GM21717 (cell line): ENCODE measurements at regions not wholly inside any gene's neighbourhood (a gene's known extent, or its start where the extent isn't known, plus 50 kb on each side); places are given as distances from the start of the nearest gene placed in this dataset.

Experiments
- ATAC-seq: cut with Tn5 transposase; IDR thresholded peaks from one replicate; pipeline ENCODE4 v1.9.1; 2021; ENCODE audit warnings: mild to moderate bottlenecking, moderate library complexity; ENCODE audit not compliant: unreplicated experiment

DNA sequence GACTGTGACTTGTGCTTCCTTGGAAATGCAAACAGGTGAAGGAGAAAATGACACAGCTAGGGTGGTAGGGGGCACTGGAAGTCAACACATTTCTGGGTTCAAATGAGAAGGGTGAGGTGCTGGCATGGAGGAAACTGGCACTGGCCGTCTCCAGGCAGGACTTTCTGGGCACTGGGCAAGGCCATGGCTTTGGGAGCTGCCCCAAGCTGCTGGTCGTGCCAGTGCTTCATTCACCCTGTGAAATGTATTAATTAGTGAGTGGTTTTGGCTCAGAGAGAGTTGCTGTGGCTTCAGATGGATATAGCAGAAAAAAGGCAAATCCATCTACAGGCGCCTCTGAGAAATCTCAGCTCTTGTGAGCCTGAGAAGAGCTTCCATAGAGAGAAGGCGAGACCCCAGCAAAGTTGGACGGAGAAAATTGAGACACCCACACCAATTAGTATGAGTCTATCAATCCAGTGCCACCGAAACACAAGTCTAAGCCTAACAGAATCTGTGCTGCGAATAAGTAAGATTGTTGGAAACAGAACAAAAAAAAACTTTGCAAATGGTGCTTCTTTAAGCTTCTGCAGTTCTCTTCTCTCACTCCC is 202.1 kb upstream of the TNP1 start:
- no peak for ATAC-seq

GRCh38 chr2:217060951-217061547 is 201.2 kb upstream of the TNP1 start:
- ATAC-seq: no peak

DNA sequence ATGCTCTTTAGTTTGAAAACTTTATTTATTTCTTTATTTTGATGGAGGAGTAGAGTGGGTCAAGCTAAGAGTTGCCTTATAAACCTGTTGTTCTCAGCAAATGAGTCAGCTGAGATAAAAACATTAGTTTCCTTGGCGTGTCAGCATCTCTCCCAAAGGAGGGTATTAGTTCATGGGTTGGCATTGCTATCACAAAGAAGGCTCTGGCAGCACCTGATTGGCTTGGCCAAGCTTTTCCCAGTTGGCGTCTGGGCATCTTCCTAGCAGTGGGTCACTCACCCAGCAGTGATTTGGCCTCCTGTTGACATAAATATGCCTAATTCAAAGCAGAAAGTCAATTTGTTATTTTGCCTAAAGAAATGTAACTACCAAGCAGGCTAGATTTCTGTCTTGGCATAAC is 200.7 kb upstream of the TNP1 start:
- no peak for ATAC-seq

DNA sequence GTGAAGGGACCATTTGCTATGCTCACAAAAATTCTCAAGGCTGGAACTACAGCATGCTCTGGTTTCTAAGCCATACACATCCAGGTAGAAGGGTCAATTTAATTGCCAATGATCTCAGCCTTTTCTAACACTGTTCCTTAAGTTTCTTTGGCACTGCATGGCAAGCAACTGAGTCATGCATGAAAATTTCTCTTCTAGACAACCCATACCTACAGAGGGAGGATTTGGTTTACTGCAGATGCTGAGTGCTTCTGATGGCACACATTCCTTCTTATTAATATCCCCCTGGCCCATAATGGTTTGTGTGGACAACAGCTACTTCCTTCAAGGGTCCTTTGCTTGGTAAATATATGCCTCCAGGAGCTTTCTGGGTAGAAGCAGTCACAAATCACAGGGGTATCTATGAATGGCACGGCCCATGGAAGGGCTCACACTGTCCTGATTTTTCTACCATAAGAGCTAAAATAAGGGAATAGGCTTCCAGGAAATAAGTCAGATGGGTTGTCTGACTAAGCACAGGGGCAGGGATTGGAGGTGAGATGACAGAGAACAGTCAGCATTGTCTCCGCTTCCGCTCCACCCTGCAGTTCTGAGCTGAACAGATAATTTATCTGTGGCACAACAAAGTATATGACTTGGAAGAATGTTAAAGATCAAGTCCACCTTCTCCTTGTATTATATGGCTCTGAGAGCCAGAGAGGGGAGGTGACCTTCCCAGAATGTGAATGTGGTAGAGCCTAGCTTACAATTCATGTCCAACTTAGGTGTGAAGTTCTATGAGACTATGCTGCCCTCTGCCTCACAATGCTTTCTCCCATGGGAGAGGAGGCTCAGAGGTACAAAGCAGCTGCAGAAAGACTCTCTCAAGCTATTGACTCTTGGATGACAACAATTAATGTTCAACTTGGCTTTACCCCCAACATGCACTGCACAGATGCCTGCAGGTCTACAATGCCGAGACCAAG is 199.2 kb upstream of the TNP1 start:
- ATAC-seq: no peak

DNA sequence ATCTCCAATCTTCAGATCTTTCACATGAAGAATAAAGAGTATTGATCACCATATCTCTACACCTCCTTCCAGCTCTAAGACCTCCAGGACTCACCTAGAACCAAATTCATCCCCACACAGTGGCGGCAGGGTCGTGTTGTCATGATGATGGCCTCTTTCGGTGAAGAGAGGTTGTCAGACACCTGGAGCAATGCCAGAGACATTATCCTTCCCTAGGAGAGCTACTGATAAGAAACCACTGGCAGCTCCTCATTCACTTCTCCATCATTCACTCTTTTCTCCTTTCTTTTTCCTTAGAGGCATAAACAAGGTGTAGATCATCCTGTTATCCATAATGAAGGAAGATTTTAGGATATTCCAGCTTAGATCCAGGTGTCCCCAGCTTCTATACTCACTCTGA is 197.9 kb upstream of the TNP1 start:
- ATAC-seq: no peak

GRCh38 chr2:217055624-217056023 is 195.8 kb upstream of the TNP1 start:
- no peak for ATAC-seq

DNA sequence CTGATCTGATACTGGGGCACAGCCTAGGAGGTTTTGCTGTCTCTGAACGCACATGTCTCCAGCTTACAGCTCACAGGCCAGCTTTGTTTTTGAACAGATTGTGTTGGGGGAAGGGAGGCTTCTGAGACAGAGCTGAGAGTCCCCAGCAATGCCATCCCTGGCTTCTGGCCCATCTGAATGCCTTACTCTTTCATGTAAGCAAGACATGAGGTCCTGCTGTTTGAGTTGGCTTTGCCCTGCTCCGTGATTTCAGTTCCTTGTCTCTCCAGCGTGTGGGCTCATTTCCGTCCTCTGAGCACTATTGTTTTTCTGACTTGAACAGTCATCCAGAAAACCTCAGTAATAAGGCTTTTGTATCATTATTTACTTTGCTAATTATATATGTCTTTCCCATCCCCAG is 194.9 kb upstream of the TNP1 start:
- ATAC-seq: no peak

DNA sequence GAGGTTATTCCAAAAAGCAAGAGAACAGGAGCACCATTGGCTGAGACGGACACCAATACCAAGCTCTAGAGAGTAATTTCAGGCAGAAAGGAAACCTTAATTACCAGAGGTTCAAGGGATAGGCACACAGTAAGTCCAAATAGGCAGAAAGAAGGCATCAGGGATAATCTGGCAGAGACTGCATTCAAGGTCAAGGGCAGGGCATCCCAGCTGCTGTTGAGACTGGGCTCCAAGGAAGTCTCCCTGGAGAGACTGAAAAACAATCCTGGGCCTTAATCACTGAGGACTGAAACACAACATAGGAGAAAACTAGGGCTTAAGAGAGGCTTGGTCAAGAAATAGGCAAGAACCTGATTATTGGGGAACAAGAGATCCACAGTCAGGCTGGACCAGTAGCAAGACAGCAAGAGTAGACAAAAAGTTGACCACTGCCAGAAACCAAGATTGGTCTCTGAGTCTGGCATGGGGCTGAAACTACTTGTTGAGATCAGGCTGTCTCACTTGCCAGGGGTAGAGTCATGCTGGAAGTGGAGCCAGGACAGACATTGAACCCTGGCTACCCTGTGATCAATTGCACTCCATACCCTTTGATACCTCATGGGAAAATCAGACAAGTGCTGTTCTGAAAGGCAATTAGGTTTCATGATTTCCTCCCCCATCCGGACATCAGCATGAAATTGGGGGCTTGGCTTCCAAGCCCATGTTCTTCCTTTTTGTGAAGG is 193.2 kb upstream of the TNP1 start:
- no peak for ATAC-seq

GRCh38 chr2:217051416-217051815 is 191.6 kb upstream of the TNP1 start:
- no peak for ATAC-seq

DNA sequence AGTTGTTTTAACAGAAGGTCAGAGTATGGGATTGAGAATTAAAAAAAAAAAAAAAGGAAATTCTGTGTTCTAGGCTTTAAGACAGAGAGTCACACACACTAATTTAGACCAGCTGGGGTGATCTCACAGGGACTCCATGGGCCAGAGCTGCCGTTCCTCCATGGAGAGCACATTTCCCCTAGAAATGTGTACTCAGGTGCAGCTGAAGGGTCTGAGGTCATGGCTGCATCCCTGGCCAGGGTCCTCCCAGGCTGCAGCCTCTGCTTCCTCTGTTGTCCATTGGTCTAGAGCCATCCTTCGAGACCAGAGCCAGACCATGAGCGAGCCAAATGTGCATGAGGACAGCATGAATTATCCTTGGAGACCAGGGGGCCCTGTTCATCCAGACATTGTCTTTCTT is 190.1 kb upstream of the TNP1 start:
- no peak for ATAC-seq

DNA sequence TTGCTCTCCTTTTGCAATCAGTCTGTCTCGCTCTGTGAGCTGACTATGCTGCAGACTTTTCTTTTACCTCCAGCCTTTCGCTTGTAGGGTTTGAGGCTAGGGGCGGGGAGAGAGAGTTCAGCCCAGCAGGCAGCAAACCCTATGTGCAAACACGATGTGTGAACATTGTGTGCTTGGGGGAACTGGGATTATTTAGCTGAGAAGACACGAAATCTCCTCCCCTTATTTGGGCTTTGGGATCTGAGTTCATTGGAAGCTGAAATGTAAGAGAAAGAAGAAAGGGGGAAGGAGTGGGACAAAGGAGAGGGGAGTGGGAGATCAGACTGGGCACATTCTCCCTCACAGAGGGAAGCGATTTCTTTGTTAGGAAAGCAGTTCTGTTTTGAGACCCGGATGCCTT is 189.6 kb upstream of the TNP1 start:
- ATAC-seq: no peak

DNA sequence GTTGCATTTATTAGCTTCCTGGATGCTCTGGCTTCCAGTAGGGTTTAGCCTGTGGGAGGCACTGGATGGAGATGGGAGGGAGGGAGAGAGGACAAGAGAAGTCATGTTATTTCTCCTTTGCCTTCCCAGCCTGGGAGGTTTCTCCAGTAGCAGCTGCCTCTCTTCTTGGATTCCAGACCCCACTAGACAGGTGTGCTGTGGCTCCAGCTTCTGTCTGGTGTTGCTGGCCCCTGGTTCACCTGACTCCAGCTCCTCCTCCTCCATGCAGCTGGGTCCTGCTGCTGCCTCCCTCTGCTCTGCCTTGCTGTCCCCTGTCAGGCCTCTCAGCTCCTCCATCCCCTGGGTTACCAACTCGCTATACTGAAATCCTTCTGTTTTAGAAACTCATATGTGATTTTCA is 188.9 kb upstream of the TNP1 start:
- no peak for ATAC-seq

GRCh38 chr2:217047631-217048030 is 187.8 kb upstream of the TNP1 start:
- ATAC-seq: no peak

GRCh38 chr2:217047209-217047608 is 187.3 kb upstream of the TNP1 start:
- ATAC-seq: no peak

DNA sequence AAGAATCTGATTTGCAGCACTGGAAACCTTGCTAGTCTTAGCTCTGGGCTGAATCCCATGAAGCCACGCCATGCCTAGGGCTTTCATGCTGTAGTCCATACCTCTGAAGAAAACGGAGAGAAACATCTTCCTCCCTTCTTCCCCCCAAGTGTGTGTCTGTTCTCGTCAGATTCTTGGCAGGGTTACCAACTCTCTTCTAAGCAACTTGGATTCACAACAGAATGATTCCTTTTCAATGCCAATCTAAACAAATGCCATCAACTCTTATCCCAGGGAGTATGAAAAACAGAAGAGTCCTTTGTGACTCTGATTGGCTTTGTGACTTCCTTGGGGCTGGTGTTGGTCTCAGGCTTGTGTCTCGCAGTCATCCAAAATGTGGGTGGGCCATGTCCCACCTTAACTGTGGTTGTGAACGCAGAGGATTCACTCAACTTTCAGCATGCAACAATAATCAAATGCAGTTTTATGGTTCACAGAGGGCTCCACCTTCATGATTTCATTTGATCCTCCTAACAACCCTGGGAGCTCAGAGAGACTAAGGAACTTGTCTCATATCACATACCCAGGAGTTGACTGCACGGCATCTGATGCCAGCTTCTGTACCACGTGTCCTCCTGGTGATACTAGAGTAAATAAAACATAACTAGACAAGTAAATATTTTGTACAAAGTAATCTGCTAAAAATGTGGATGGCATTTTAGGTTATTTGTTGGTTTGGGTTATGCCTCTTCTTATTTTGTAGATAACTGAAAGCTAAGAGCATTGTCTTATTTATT is 186.0 kb upstream of the TNP1 start:
- no peak for ATAC-seq

DNA sequence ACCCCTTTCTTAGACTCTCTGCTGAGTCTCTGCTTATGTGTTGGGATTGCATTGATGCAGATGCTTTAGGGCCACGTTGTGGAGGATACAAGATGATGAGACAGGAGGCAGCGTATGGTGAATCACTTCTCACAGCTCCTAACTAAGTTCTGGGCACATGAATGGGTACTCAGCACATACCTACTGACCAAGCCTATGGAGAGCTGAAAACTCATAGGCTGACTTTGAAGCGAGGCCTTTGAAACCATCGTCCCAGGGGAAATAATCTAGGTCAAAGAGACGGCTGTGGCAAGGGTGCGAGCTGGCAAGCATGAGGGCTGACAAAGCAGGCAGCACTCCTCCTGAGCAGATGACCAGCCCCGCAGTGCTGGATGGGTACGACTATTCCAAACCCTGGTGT is 180.2 kb upstream of the TNP1 start:
- ATAC-seq: no peak

DNA sequence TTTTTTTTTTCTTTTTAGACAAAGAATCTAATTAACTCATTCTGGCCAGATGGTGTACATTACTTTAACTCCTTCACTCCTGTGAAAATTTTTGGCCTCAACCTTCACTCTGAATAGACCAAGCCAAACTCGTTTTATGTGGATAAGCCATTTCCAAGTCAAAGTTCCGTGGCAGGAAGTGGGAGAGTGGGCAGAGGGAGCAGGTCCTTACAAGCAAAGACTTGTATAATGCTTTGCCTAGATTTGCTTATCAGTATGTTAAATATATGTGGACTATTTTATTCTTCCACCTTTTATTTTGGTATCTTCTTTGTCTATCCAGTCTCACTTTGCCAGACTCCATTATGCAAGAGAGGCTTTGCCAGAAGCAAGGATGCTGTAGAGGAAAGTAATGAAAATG is 178.1 kb upstream of the TNP1 start:
- no peak for ATAC-seq

DNA sequence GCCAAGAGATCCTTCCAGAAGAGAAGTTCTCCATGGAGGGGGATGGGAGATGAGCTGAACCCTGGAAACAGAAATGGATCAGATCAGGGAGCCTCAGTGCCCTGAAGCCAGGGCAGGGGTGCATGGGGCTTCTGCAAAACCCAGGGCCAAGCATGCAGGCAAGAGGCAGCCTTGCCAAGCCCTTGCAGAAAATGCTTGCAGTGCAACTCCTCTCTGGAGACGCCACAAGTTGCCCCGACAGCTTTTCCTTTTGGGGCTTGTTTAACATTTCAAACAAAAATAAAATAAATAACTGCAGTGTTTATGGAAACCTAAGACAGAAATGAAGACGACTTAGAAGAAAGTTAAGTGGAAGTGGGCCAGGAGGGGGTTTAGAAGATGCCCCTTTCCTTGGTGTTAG is 177.5 kb upstream of the TNP1 start:
- no peak for ATAC-seq

- ATAC-seq: no peak
Observed at GRCh38 chr2:217035967-217036366, 176.1 kb upstream of the TNP1 start.

DNA sequence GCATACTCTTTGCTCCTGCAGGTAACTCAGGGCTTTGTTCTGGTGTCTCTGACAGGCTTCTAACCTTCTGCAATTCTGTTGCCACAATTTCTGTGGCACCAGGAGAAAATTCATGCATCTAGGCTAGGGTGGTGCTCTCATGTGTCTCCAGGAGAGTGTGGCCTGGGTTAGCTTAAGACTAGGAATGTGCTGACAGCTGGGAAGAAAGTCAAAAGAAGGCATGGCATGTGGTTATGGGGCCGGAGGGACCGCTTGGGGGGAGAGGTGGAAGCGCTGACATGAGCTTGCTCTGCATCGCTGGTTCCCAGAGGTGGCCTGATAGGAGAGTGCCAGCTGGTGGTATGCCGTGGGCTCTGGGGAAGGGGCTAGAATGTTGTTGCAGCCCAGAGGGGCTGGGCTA is 173.3 kb upstream of the TNP1 start:
- no peak for ATAC-seq

GRCh38 chr2:217031445-217031844 is 171.6 kb upstream of the TNP1 start:
- no peak for ATAC-seq
